ENCODE measurements at regions not wholly inside any gene's neighbourhood (a gene's known extent, or its start where the extent isn't known, plus 50 kb on each side); places are given as distances from the start of the nearest gene placed in this dataset.

DNA sequence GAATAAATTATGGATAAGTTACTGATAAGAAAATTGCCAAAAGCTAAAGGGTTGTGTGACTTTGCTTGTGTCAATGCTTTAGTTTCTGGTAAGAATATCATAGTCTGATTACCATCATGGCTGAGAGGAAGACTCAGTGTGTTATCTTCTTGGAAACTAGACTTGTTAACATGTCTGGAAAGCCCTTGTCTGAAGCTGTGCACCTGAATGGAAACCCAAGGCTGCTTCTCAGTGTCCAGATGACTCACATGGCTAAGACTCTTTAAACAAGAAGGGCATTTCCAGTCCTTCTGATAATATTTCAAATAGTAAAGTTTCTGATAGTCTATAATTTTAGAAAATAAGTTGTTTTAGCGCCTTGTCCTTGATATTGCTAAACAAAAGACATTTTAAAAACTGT lies 1092.7 kb downstream of the PLA2G4A start:
- no peaks in the 10 kb centered on the region for H3K27me3 ChIP-seq
- no peak overlapping the region for H3K27ac ChIP-seq
- no peak for TF ChIP-seq CTCF (IDR thresholded peaks at IDR 0.05)
- no peaks in the 10 kb centered on the region for H3K36me3 ChIP-seq
- H3K4me3 ChIP-seq (ENCODE audit: low read depth in 1 of 2, low read length in 1 of 2), result no peak overlapping the region
- H3K9me3 ChIP-seq, result no peaks in the 10 kb centered on the region
- H3K4me1 ChIP-seq (ENCODE audit: control insufficient read depth in 1 of 2, insufficient read depth in 1 of 2, low read depth in 1 of 2, low read length in 1 of 2), result no peaks in the 10 kb centered on the region

DNA sequence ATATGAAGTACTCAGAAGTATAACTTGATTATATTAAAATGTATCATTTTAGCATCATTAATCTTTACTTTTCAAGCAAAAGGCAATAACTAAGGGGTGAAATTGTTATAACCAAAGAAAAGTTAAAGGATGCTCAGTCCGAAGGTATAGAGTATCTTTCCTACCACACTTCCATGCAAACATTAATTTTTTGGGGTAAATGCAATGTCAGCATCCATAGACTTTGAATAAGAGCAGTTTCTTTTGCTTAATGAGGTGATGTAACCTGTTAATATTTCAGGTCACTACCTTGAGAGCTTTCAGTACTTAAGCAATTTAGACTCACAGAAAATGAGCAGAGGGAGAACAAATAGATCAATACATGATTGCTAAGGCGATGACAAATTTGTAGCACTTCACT lies 1093.5 kb downstream of the PLA2G4A start:
- Histone ChIP-seq H3K36me3 (no peaks in the 10 kb centered on the region), H3K4me3 (ENCODE audit: low read depth in 1 of 2, low read length in 1 of 2) (no peak overlapping the region), H3K4me1 (ENCODE audit: control insufficient read depth in 1 of 2, insufficient read depth in 1 of 2, low read depth in 1 of 2, low read length in 1 of 2) (no peaks in the 10 kb centered on the region), H3K27ac (no peak overlapping the region), H3K9me3 (no peaks in the 10 kb centered on the region), H3K27me3 (no peaks in the 10 kb centered on the region)
- TF ChIP-seq CTCF (IDR thresholded peaks at IDR 0.05), result no peak

DNA sequence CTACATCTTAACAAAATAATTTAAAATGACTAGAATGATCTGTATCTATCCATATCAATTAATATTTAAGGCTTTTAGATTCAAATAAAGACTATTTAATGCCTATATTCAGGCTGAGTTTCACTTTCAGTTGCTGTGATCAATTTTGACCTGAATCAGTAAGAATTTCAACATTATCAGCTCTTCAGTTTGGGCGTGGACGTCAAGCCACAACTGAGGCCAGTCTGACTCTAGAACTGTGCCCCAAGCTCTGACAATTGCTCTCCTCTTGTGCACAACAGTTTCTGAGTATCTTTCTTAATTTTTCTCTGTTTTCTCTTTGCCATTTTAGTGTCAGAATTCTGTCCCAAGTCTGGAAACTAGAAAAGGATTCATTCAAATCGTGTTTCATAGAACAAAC lies 1095.5 kb downstream of the PLA2G4A start:
- Histone ChIP-seq H3K36me3 (no peaks in the 10 kb centered on the region), H3K27me3 (no peaks in the 10 kb centered on the region), H3K4me1 (ENCODE audit: control insufficient read depth in 1 of 2, insufficient read depth in 1 of 2, low read depth in 1 of 2, low read length in 1 of 2) (no peaks in the 10 kb centered on the region), H3K9me3 (no peaks in the 10 kb centered on the region), H3K27ac (no peak overlapping the region), H3K4me3 (ENCODE audit: low read depth in 1 of 2, low read length in 1 of 2) (no peak overlapping the region)
- no peak for TF ChIP-seq CTCF (IDR thresholded peaks at IDR 0.05)

GRCh38 chr1:187928288-187928687 lies 1099.5 kb downstream of the PLA2G4A start:
- Histone ChIP-seq H3K36me3 (no peaks in the 10 kb centered on the region), H3K4me3 (ENCODE audit: low read depth in 1 of 2, low read length in 1 of 2) (no peak overlapping the region), H3K9me3 (no peaks in the 10 kb centered on the region), H3K27ac (no peak overlapping the region), H3K4me1 (ENCODE audit: control insufficient read depth in 1 of 2, insufficient read depth in 1 of 2, low read depth in 1 of 2, low read length in 1 of 2) (no peaks in the 10 kb centered on the region), H3K27me3 (no peaks in the 10 kb centered on the region)
- no peak for TF ChIP-seq CTCF (IDR thresholded peaks at IDR 0.05)

DNA sequence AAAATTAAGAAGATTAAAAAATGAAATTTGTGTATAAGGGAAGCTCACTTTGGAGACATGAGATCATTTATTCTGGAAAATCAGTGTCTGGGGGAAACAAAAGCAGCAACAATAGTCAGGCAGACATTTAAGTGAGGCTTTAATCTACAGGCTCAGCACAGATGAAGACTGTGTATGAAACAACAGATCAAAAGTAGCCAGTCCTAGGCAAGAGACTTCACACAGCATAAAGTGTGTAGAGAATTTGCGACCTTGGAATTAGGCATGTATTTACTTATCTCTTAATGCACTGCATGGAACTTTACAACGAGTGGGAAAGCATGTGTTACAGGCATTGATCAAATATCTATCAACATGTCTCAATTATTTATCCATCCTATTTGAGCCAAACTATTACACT lies 1099.9 kb downstream of the PLA2G4A start:
- TF ChIP-seq CTCF (IDR thresholded peaks at IDR 0.05), result no peak
- Histone ChIP-seq H3K27me3 (no peaks in the 10 kb centered on the region), H3K4me1 (ENCODE audit: control insufficient read depth in 1 of 2, insufficient read depth in 1 of 2, low read depth in 1 of 2, low read length in 1 of 2) (no peaks in the 10 kb centered on the region), H3K36me3 (no peaks in the 10 kb centered on the region), H3K27ac (no peak overlapping the region), H3K4me3 (ENCODE audit: low read depth in 1 of 2, low read length in 1 of 2) (no peak overlapping the region), H3K9me3 (no peaks in the 10 kb centered on the region)

- Histone ChIP-seq H3K4me1 (ENCODE audit: control insufficient read depth in 1 of 2, insufficient read depth in 1 of 2, low read depth in 1 of 2, low read length in 1 of 2) (no peaks in the 10 kb centered on the region), H3K4me3 (ENCODE audit: low read depth in 1 of 2, low read length in 1 of 2) (no peak overlapping the region), H3K27ac (no peak overlapping the region), H3K27me3 (no peaks in the 10 kb centered on the region), H3K36me3 (no peaks in the 10 kb centered on the region), H3K9me3 (no peaks in the 10 kb centered on the region)
- no peak for TF ChIP-seq CTCF (IDR thresholded peaks at IDR 0.05)
Measured at GRCh38 chr1:187931776-187932175, 1103.0 kb downstream of the PLA2G4A start.

All from neutrophil (primary cell).